Ascending aorta (tissue), 2 donors: ENCODE measurements at regions not wholly inside any gene's neighbourhood (a gene's known extent, or its start where the extent isn't known, plus 50 kb on each side); places are given as distances from the start of the nearest gene placed in this dataset.

Source experiments
- DNase-seq, 2 donors: peaks; one replicate each; pipeline ENCODE4 v3.0.0-alpha.2; 2019; ENCODE audit warnings: low spot score in 2 of 2
- H3K27ac ChIP-seq, 2 donors: fragments of 200-600 bp; sonication (generic); one replicate each; pipeline ENCODE4 v1.5.1; 2016 to 2017; ENCODE audit warnings: mild to moderate bottlenecking in 1 of 2
- H3K27me3 ChIP-seq: fragments of 200-600 bp; sonication (generic); one replicate; pipeline ENCODE4 v1.5.1; 2017
- H3K36me3 ChIP-seq, 2 donors: fragments of 200-600 bp; sonication (generic); one replicate each; pipeline ENCODE4 v1.5.1; 2016
- H3K4me1 ChIP-seq, 2 donors: fragments of 200-600 bp; sonication (generic); one replicate each; pipeline ENCODE4 v1.5.1; 2016 to 2017; ENCODE audit warnings: mild to moderate bottlenecking in 1 of 2
- H3K4me3 ChIP-seq, 2 donors: fragments of 200-600 bp; sonication (generic); one replicate each; pipeline ENCODE4 v1.5.1; 2016 to 2017; ENCODE audit warnings: mild to moderate bottlenecking in 1 of 2
- H3K9me3 ChIP-seq, 2 donors: fragments of 200-600 bp; sonication (generic); one replicate each; pipeline ENCODE4 v1.5.1; 2016
- intact Hi-C: fragments of 100-400 bp; cut with DNase I; formaldehyde crosslinking; loops from one replicate; pipeline ENCODE4 v1.15.1; 2023
- TF ChIP-seq, protein P1 (sequence below), 3 experiments: fragments of 200-600 bp in 2 of 3; fragments of 450-650 bp in 1 of 3; sonication (generic) in 2 of 3; IDR thresholded peaks; one replicate each; pipeline ENCODE4 v1.5.1; 2016 to 2019; ENCODE audit warnings: antibody characterized with exemption in 3 of 3, mild to moderate bottlenecking in 1 of 3, moderate library complexity in 1 of 3

DNA sequence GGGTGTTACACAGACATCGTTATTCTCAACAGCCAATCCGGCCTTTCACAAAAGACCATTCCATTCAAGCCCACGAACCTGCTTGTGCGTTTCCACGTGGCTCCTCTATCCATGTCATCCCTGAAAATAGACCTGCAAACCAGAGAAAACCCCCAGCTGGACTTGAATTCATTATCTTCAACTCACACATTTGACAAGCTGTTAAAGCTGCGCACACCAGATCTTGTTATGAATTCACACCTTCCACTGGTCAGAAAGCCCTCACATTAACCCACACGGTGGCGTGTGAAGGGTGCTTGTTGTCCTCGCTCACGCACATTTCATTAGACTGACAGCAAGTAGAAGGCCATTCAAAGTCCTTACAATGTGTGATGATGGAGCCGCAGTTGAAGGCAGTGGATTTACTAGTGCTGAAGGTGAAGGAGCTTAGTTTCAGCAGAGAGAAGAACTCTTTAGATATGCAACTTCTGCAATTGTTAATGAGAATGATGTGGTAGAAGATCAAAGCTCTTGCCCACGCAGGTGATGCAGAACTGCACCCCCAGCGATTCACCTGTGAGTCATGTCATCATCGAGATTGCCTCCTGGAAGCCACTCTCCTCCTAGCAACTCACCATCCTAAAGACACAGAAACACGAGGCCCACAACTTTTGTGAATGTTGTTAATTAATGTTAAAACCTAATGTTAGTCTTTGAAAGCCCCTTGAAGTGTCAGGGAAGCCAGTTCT, 224.8 kb upstream of the SOX11 start:
- TF ChIP-seq, protein P1, sequence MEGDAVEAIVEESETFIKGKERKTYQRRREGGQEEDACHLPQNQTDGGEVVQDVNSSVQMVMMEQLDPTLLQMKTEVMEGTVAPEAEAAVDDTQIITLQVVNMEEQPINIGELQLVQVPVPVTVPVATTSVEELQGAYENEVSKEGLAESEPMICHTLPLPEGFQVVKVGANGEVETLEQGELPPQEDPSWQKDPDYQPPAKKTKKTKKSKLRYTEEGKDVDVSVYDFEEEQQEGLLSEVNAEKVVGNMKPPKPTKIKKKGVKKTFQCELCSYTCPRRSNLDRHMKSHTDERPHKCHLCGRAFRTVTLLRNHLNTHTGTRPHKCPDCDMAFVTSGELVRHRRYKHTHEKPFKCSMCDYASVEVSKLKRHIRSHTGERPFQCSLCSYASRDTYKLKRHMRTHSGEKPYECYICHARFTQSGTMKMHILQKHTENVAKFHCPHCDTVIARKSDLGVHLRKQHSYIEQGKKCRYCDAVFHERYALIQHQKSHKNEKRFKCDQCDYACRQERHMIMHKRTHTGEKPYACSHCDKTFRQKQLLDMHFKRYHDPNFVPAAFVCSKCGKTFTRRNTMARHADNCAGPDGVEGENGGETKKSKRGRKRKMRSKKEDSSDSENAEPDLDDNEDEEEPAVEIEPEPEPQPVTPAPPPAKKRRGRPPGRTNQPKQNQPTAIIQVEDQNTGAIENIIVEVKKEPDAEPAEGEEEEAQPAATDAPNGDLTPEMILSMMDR (IDR thresholded peaks at IDR 0.05), result no peak
- H3K27ac ChIP-seq, result no peak overlapping the region
- intact Hi-C loops, result no loop called here

DNA sequence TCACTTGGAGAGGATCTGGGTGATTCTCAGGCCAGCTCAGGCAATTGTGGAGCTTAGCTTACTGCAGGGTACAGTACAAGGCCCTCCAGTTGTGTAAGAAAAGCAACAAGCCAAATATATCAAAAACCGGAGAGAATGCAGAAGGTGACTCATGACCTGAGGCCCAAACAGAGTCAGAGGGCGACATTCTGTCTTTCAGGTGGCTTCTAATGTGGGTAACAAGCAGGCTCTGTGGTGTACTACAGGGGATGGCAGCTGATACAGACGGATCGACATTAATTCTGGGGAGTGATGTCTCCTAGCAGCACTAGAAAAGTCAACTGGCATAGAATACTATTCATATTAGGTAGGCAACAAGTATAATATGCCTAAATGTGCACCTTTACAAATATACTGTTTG, 219.5 kb upstream of the SOX11 start:
- intact Hi-C loops, result no loop called here
- no peak overlapping the region for H3K4me3 ChIP-seq
- H3K27ac ChIP-seq, result no peak overlapping the region
- H3K27me3 ChIP-seq, result no peaks in the 10 kb centered on the region
- TF ChIP-seq, protein P1 (IDR thresholded peaks at IDR 0.05), result no peak
- no peaks in the 10 kb centered on the region for H3K9me3 ChIP-seq
- DNase-seq, result no peak
- H3K4me1 ChIP-seq, result no peaks in the 10 kb centered on the region
- H3K36me3 ChIP-seq, result no peaks in the 10 kb centered on the region

More for the DNA sequence above, 224.8 kb upstream of the SOX11 start:
- Histone ChIP-seq H3K27me3 (no peaks in the 10 kb centered on the region), H3K9me3 (no peaks in the 10 kb centered on the region), H3K36me3 (no peaks in the 10 kb centered on the region), H3K4me1 (no peaks in the 10 kb centered on the region), H3K4me3 (no peak overlapping the region)
- no peak for DNase-seq

DNA sequence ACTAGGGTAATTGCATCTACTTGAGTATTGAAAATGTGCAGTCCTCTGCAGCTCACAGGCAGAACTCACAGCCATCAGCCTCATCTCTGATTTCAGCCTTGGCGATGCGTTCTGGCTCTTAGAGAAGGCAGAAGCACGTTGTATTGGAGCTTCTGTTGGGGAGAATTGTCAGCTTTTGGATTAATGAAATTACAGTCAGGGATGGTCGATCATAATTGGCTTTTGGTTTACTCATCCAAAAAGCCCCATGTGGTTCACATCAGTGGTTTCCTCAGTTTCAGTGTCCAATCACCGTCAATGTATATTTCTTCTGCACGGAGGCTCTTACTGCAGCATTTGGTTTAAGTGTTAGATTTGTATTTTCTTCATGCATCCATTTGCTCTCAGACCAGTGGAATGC, 218.5 kb upstream of the SOX11 start:
- Histone ChIP-seq H3K27ac (no peak overlapping the region), H3K9me3 (no peaks in the 10 kb centered on the region), H3K27me3 (no peaks in the 10 kb centered on the region), H3K36me3 (no peaks in the 10 kb centered on the region), H3K4me3 (no peak overlapping the region), H3K4me1 (no peaks in the 10 kb centered on the region)
- intact Hi-C loops, result no loop called here
- TF ChIP-seq, protein P1 (IDR thresholded peaks at IDR 0.05), result no peak
- DNase-seq, result no peak

DNA sequence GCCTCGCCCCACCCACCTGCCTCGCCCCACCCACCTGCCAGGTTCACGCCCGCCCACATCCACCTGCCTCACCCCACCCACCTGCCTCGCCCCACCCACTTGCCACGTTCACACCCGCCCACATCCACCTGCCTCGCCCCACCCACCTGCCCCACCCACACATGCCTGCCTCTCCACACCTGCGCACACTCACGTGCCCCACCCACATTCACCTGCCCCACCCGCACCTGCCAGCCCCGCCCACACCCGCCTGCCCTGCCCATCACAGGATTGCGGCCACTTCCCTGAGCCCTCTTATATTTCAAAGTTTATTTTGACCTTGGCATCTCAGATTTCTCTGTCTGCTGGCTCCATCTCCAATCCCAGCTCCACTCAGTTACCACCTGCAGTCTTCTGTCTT, 217.5 kb upstream of the SOX11 start:
- intact Hi-C loops, result no loop called here
- Histone ChIP-seq H3K27ac (no peak overlapping the region), H3K9me3 (no peaks in the 10 kb centered on the region), H3K27me3 (no peaks in the 10 kb centered on the region), H3K36me3 (no peaks in the 10 kb centered on the region), H3K4me3 (no peak overlapping the region), H3K4me1 (no peaks in the 10 kb centered on the region)
- TF ChIP-seq, protein P1 (IDR thresholded peaks at IDR 0.05), result no peak
- no peak for DNase-seq

DNA sequence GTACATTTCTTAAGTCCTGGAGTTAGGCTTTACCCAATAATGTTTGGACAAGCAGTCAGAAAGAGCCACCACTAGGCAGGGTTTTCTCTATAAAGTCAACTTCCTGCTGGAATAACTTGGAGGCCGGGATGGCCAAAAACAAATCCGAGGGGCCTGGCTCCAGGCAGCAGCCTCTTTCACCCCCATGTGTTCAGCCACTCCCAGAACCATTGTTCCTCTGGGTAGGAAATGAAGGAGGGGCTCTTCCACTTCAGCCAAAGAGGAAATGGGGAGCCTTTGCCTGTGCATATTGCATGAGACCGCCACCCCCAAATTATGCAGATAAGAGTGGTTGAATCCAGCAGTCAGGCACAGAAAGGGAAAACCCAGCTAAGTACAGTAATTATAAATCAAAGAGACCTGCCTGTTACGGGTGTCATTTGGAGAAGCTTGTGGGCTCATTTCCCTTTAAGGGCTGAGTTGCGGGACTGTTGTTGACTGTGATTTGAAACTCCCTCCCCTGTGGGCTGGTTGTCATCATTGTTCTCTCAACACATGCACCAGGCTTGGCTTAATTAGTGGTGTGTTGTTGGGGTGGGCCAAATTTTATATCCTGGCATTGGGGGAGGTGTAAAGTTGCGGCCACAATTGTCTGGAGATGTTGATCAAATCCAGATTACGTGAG, 212.8 kb upstream of the SOX11 start:
- no peak overlapping the region for H3K27ac ChIP-seq
- H3K4me3 ChIP-seq, result no peak overlapping the region
- DNase-seq, result no peak
- no peaks in the 10 kb centered on the region for H3K9me3 ChIP-seq
- no peaks in the 10 kb centered on the region for H3K36me3 ChIP-seq
- H3K4me1 ChIP-seq, result no peaks in the 10 kb centered on the region
- intact Hi-C loops, result no loop called here
- H3K27me3 ChIP-seq, result no peaks in the 10 kb centered on the region
- TF ChIP-seq, protein P1 (IDR thresholded peaks at IDR 0.05), result no peak
